ENCODE measurements at regions not wholly inside any gene's neighbourhood (a gene's known extent, or its start where the extent isn't known, plus 50 kb on each side); places are given as distances from the start of the nearest gene placed in this dataset.

GRCh38 chr3:72039677-72040076 lies 254.7 kb upstream of the PROK2 start:
- no peak overlapping the region for H4K8ac ChIP-seq (ENCODE audit: low read depth in 2 of 2, low read length in 2 of 2)
- H3K27me3 ChIP-seq (ENCODE audit: control insufficient read depth, insufficient read depth, low read length): peaks cover 8% of the 10 kb centered on the region
- H2AFZ ChIP-seq (replicated peaks; ENCODE audit: low read length, poor library complexity): peak overlapping the region; percentile 24
- no peak overlapping the region for H4K91ac ChIP-seq (ENCODE audit: insufficient read depth, low read depth, low read length)
- H3K9ac ChIP-seq (ENCODE audit: low read depth, low read length): no peak overlapping the region
- no TSS peak for BruUV-seq (replicated peaks)
- no peaks in the 10 kb centered on the region for H3K79me1 ChIP-seq (ENCODE audit: low read depth in 1 of 2, low read length in 2 of 2)
- no peak for TF ChIP-seq RAD21 (IDR thresholded peaks at IDR 0.05; ENCODE audit: low read length)
- TF ChIP-seq POLR2A (IDR thresholded peaks at IDR 0.05; ENCODE audit: low read depth, low read length): no peak
- no peak for TF ChIP-seq ELK1 (IDR thresholded peaks at IDR 0.05; ENCODE audit: borderline replicate concordance, low read depth, low read length)
- no peak for TF ChIP-seq USF2 (IDR thresholded peaks at IDR 0.05; ENCODE audit: low read depth, low read length)
- no peak for TF ChIP-seq FOS (IDR thresholded peaks at IDR 0.05; ENCODE audit: low read depth, low read length)
- TF ChIP-seq RCOR1 (IDR thresholded peaks at IDR 0.05; ENCODE audit: insufficient replicate concordance, low read length): no peak
- TF ChIP-seq RFX5 (IDR thresholded peaks at IDR 0.05; ENCODE audit: low read depth, low read length): no peak
- TF ChIP-seq SMC3 (IDR thresholded peaks at IDR 0.05; ENCODE audit: low read depth, low read length): no peak
- no peak overlapping the region for H2AK5ac ChIP-seq (ENCODE audit: low read depth, low read length)
- ChIA-PET CTCF (interaction anchor here (0.6 kb wide), 1 partner anchor 37 kb away, joined by 3 read pairs; no protein-coding TSS in a partner anchor), POLR2A (ENCODE audit: unreplicated experiment) (no interaction called here)
- no peak overlapping the region for H2BK5ac ChIP-seq (ENCODE audit: low read depth, low read length, poor library complexity, severe bottlenecking)
- DNase-seq (no peak), ATAC-seq (ENCODE audit: low read depth) (no peak)
- no peak overlapping the region for H3K23ac ChIP-seq (ENCODE audit: low read depth, low read length)
- in situ Hi-C loops (cut with MboI; ENCODE audit: low sequenced_read_pairs): no loop called here
- H3K56ac ChIP-seq (ENCODE audit: extremely low read depth, insufficient read depth, low read length): no peak overlapping the region
- no peak overlapping the region for H3K4me2 ChIP-seq (ENCODE audit: low read depth, low read length)
- no peak overlapping the region for H3K14ac ChIP-seq (replicated peaks; ENCODE audit: low read depth, low read length)
- no peak overlapping the region for H2BK20ac ChIP-seq (ENCODE audit: low read depth, low read length)
- no peaks in the 10 kb centered on the region for H3K4me1 ChIP-seq (ENCODE audit: control insufficient read depth, insufficient read depth, low read length)
- dilution Hi-C loops (cut with HindIII; ENCODE audit: low sequenced_read_pairs, unreplicated experiment): no loop called here
- no peak overlapping the region for H4K5ac ChIP-seq (ENCODE audit: low read depth, low read length)
- H2BK15ac ChIP-seq (ENCODE audit: low read depth, low read length): no peak overlapping the region
- WGBS, 2 experiments (ENCODE audit: extremely low coverage in 2 of 2, insufficient read length in 1 of 2): 83% methylated on average over 1 of the region's 6 CpGs; no CpG with 5 or more reads in 1 of the 2 experiments
- no peaks in the 10 kb centered on the region for H3K36me3 ChIP-seq (ENCODE audit: control insufficient read depth, insufficient read depth, low read length)
- H3K4me3 ChIP-seq (ENCODE audit: insufficient read depth, low read depth, low read length): no peak overlapping the region
- H3K4ac ChIP-seq (ENCODE audit: low read depth, low read length): no peak overlapping the region
- no peak overlapping the region for H3K18ac ChIP-seq (ENCODE audit: low read depth, low read length)
- H2AK9ac ChIP-seq (replicated peaks; ENCODE audit: low read depth, low read length, poor library complexity): no peak overlapping the region
- H2BK120ac ChIP-seq (ENCODE audit: low read depth, low read length): no peak overlapping the region
- no peaks in the 10 kb centered on the region for H3K9me1 ChIP-seq (ENCODE audit: insufficient read depth, low read length)
- intact Hi-C loops (cut with micrococcal nuclease): no loop called here
- H3K9me3 ChIP-seq (ENCODE audit: control insufficient read depth, insufficient read depth, low read length): no peaks in the 10 kb centered on the region
- H3K27ac ChIP-seq (ENCODE audit: insufficient read depth, low read length): no peak overlapping the region
- H4K20me1 ChIP-seq (ENCODE audit: insufficient read depth, low read length): no peaks in the 10 kb centered on the region

Measured in IMR-90 (cell line).